C4-2B (cell line): ENCODE measurements at regions not wholly inside any gene's neighbourhood (a gene's known extent, or its start where the extent isn't known, plus 50 kb on each side); places are given as distances from the start of the nearest gene placed in this dataset.

ENCODE experiments used
- ZFX ChIP-seq: fragments of 450-650 bp; IDR thresholded peaks from 2 replicates; pipeline ENCODE4 v1.6.1; 2017
- TF ChIP-seq, protein P1 (sequence below): fragments of 450-650 bp; conservative IDR thresholded peaks from 2 replicates; pipeline ENCODE4 v1.5.1; 2017; ENCODE audit warnings: mild to moderate bottlenecking

DNA sequence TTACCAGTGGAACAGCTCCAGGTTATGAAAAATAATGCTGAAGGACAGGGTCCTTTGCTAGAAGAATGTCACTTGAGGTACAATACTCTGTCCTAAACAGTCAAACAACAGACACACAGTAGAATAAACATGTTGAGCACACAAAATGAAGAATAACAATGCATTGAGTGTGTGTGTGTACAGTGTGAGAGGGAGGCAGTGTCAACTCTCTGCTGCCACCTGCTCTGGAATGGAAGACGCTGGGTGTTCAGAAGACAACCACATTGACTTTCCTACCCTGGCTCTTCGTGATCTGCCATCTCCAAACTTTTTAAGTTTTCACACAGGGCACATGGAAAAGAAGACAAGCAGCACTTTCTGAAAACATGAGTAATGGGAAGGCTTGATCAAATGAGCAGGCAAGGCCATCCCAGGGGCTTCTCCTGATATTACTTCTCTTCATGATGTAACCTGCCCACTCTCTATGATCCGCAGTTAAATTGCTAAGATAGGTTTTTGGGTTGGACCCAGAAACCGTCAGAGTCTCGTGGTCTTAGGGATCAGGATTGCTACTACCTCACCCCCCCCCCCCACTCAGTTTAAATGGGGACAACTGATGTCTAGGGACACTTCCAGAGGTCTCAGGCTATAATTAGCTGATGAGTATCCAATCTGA lies 533.2 kb upstream of the TNP1 start:
- TF ChIP-seq, protein P1, sequence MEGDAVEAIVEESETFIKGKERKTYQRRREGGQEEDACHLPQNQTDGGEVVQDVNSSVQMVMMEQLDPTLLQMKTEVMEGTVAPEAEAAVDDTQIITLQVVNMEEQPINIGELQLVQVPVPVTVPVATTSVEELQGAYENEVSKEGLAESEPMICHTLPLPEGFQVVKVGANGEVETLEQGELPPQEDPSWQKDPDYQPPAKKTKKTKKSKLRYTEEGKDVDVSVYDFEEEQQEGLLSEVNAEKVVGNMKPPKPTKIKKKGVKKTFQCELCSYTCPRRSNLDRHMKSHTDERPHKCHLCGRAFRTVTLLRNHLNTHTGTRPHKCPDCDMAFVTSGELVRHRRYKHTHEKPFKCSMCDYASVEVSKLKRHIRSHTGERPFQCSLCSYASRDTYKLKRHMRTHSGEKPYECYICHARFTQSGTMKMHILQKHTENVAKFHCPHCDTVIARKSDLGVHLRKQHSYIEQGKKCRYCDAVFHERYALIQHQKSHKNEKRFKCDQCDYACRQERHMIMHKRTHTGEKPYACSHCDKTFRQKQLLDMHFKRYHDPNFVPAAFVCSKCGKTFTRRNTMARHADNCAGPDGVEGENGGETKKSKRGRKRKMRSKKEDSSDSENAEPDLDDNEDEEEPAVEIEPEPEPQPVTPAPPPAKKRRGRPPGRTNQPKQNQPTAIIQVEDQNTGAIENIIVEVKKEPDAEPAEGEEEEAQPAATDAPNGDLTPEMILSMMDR, result no peak
- no peak for TF ChIP-seq ZFX
